ENCODE measurements at regions not wholly inside any gene's neighbourhood (a gene's known extent, or its start where the extent isn't known, plus 50 kb on each side); places are given as distances from the start of the nearest gene placed in this dataset.
"Not testable (repeated sequence)": the region's sequence is repeated elsewhere in the genome, so short reads cannot be mapped to it uniquely, and the experiment has no call there.

- no peak for TF ChIP-seq CTCF (IDR thresholded peaks at IDR 0.05; ENCODE audit: low read depth, low read length)
- Histone ChIP-seq H3K27ac (ENCODE audit: low read depth, low read length) (no peak overlapping the region), H3K9me3 (ENCODE audit: control insufficient read depth, insufficient read depth, low read length) (no peaks in the 10 kb centered on the region), H3K4me3 (ENCODE audit: low read depth, low read length) (no peak overlapping the region), H3K27me3 (ENCODE audit: control insufficient read depth, insufficient read depth, low read length) (no peaks in the 10 kb centered on the region)
- ChIA-PET POLR2A (no interaction called here), CTCF (no interaction called here)
- DNase-seq (ENCODE audit: low read depth, low spot score) = no peak
Observed at GRCh38 chr3:20442846-20443245, 256.8 kb upstream of the SGO1 start.

GRCh38 chr3:20427268-20427667 is 241.3 kb upstream of the SGO1 start:
- H3K27ac ChIP-seq (ENCODE audit: low read depth, low read length); H3K4me3 ChIP-seq (ENCODE audit: low read depth, low read length); H3K27me3 ChIP-seq (ENCODE audit: control insufficient read depth, insufficient read depth, low read length); CTCF ChIA-PET; H3K9me3 ChIP-seq (ENCODE audit: control insufficient read depth, insufficient read depth, low read length); POLR2A ChIA-PET; DNase-seq (ENCODE audit: low read depth, low spot score): not testable (repeated sequence)

GRCh38 chr3:20425138-20425537 is 239.1 kb upstream of the SGO1 start:
- ChIA-PET POLR2A (no interaction called here), CTCF (no interaction called here)
- H3K9me3 ChIP-seq (ENCODE audit: control insufficient read depth, insufficient read depth, low read length) = no peaks in the 10 kb centered on the region
- H3K27ac ChIP-seq (ENCODE audit: low read depth, low read length) = no peak overlapping the region
- TF ChIP-seq CTCF (IDR thresholded peaks at IDR 0.05; ENCODE audit: low read depth, low read length) = no peak
- no peaks in the 10 kb centered on the region for H3K27me3 ChIP-seq (ENCODE audit: control insufficient read depth, insufficient read depth, low read length)
- DNase-seq (ENCODE audit: low read depth, low spot score) = no peak
- no peak overlapping the region for H3K4me3 ChIP-seq (ENCODE audit: low read depth, low read length)

GRCh38 chr3:20424086-20424485 is 238.1 kb upstream of the SGO1 start:
- CTCF ChIA-PET = no interaction called here
- Histone ChIP-seq H3K27me3 (ENCODE audit: control insufficient read depth, insufficient read depth, low read length) (no peaks in the 10 kb centered on the region), H3K27ac (ENCODE audit: low read depth, low read length) (no peak overlapping the region), H3K9me3 (ENCODE audit: control insufficient read depth, insufficient read depth, low read length) (no peaks in the 10 kb centered on the region), H3K4me3 (ENCODE audit: low read depth, low read length) (no peak overlapping the region)
- DNase-seq (ENCODE audit: low read depth, low spot score) = no peak
- TF ChIP-seq CTCF (IDR thresholded peaks at IDR 0.05; ENCODE audit: low read depth, low read length) = no peak
- POLR2A ChIA-PET = no interaction called here

- TF ChIP-seq CTCF (IDR thresholded peaks at IDR 0.05; ENCODE audit: low read depth, low read length) = no peak
- Histone ChIP-seq H3K4me3 (ENCODE audit: low read depth, low read length) (no peak overlapping the region), H3K27me3 (ENCODE audit: control insufficient read depth, insufficient read depth, low read length) (no peaks in the 10 kb centered on the region), H3K27ac (ENCODE audit: low read depth, low read length) (no peak overlapping the region), H3K9me3 (ENCODE audit: control insufficient read depth, insufficient read depth, low read length) (no peaks in the 10 kb centered on the region)
- ChIA-PET CTCF (interaction anchor here (0.5 kb wide), 1 partner anchor 636 kb away, joined by 3 read pairs; no protein-coding TSS in a partner anchor), POLR2A (no interaction called here)
- DNase-seq (ENCODE audit: low read depth, low spot score) = no peak
Observed at GRCh38 chr3:20422391-20422790, 236.4 kb upstream of the SGO1 start.

Measured in AG04450 (cell line).